ENCODE measurements at regions not wholly inside any gene's neighbourhood (a gene's known extent, or its start where the extent isn't known, plus 50 kb on each side); places are given as distances from the start of the nearest gene placed in this dataset.

- no peak for DNase-seq
Observed at GRCh38 chr13:85535316-85536084, 263.7 kb downstream of the SLITRK6 start.

GRCh38 chr13:85533911-85534310, 265.3 kb downstream of the SLITRK6 start:
- no peak for DNase-seq

GRCh38 chr13:85529218-85529594, 270.0 kb downstream of the SLITRK6 start:
- DNase-seq: no peak

- DNase-seq: no peak
Observed at GRCh38 chr13:85528491-85529217, 270.6 kb downstream of the SLITRK6 start.

GRCh38 chr13:85527316-85527715, 271.9 kb downstream of the SLITRK6 start:
- DNase-seq: no peak

GRCh38 chr13:85525411-85525810, 273.8 kb downstream of the SLITRK6 start:
- no peak for DNase-seq

GRCh38 chr13:85521657-85522056, 277.6 kb downstream of the SLITRK6 start:
- DNase-seq: peak; percentile 47

GRCh38 chr13:85520445-85520844, 278.8 kb downstream of the SLITRK6 start:
- DNase-seq: no peak

GRCh38 chr13:85519363-85519762, 279.9 kb downstream of the SLITRK6 start:
- DNase-seq: no peak

GRCh38 chr13:85512421-85512820, 286.8 kb downstream of the SLITRK6 start:
- DNase-seq: no peak

- DNase-seq: no peak
Observed at GRCh38 chr13:85509512-85509911, 289.7 kb downstream of the SLITRK6 start.

GRCh38 chr13:85508683-85509329, 290.4 kb downstream of the SLITRK6 start:
- DNase-seq: no peak

- no peak for DNase-seq
Observed at GRCh38 chr13:85503797-85504196, 295.4 kb downstream of the SLITRK6 start.

GRCh38 chr13:85501616-85502015, 297.6 kb downstream of the SLITRK6 start:
- DNase-seq: no peak

GRCh38 chr13:85500696-85501256, 298.4 kb downstream of the SLITRK6 start:
- DNase-seq: no peak

GRCh38 chr13:85498774-85499173, 300.4 kb downstream of the SLITRK6 start:
- DNase-seq: no peak

- DNase-seq: no peak
Observed at GRCh38 chr13:85497652-85498051, 301.6 kb downstream of the SLITRK6 start.

- no peak for DNase-seq
Observed at GRCh38 chr13:85492283-85492682, 306.9 kb downstream of the SLITRK6 start.

- DNase-seq: no peak
Observed at GRCh38 chr13:85486663-85487062, 312.6 kb downstream of the SLITRK6 start.

- DNase-seq: no peak
Observed at GRCh38 chr13:85473144-85473543, 326.1 kb downstream of the SLITRK6 start.

- DNase-seq: no peak
Observed at GRCh38 chr13:85469320-85469719, 329.9 kb downstream of the SLITRK6 start.

- no peak for DNase-seq
Observed at GRCh38 chr13:85462792-85463425, 336.3 kb downstream of the SLITRK6 start.

GRCh38 chr13:85461621-85462020, 337.6 kb downstream of the SLITRK6 start:
- no peak for DNase-seq

Data from NCI-H2107 (cell line).